Mesenchymal stem cell (in vitro differentiated cells and primary cell): ENCODE measurements at regions not wholly inside any gene's neighbourhood (a gene's known extent, or its start where the extent isn't known, plus 50 kb on each side); places are given as distances from the start of the nearest gene placed in this dataset.
A peak's percentile ranks its signal among the peaks of the same experiment; 100 is the strongest.
"Not testable (repeated sequence)": the region's sequence is repeated elsewhere in the genome, so short reads cannot be mapped to it uniquely, and the experiment has no call there.

Experiments used
- DNase-seq: peaks from one replicate; pipeline ENCODE4 v3.0.0-alpha.2; 2013
- H2AFZ ChIP-seq: one replicate; pipeline ENCODE4 v1.6.1; 2013; ENCODE audit warnings: low read depth, mild to moderate bottlenecking, control low read depth, inconsistent platforms, low read length, moderate library complexity
- H2AK5ac ChIP-seq: 2 replicates; pipeline ENCODE4 v1.6.1; 2013; ENCODE audit warnings: low read length, moderate library complexity, mild to moderate bottlenecking, inconsistent platforms; ENCODE audit not compliant: severe bottlenecking
- H2BK120ac ChIP-seq: one replicate; pipeline ENCODE4 v1.6.1; 2013; ENCODE audit warnings: low read depth, mild to moderate bottlenecking, inconsistent platforms, low read length, moderate library complexity
- H2BK12ac ChIP-seq, 2 experiments: one replicate each; pipeline ENCODE4 v1.6.1; 2013; ENCODE audit warnings: inconsistent platforms in 2 of 2, low read length in 2 of 2, mild to moderate bottlenecking in 2 of 2, moderate library complexity in 2 of 2, control low read depth in 1 of 2
- H2BK15ac ChIP-seq: one replicate; pipeline ENCODE4 v1.6.1; 2013; ENCODE audit warnings: mild to moderate bottlenecking, low read depth, inconsistent platforms; ENCODE audit not compliant: poor library complexity, severe bottlenecking
- H2BK5ac ChIP-seq: 2 replicates; pipeline ENCODE4 v1.6.1; 2013; ENCODE audit warnings: low read depth, mild to moderate bottlenecking, low read length, control low read depth, inconsistent platforms; ENCODE audit not compliant: poor library complexity, severe bottlenecking
- H3K14ac ChIP-seq, 2 experiments: one replicate each; pipeline ENCODE4 v1.6.1; 2013; ENCODE audit warnings: inconsistent platforms in 2 of 2, low read length in 2 of 2, control low read depth in 1 of 2, mild to moderate bottlenecking in 1 of 2, moderate library complexity in 1 of 2
- H3K18ac ChIP-seq, 2 experiments: one replicate each; pipeline ENCODE4 v1.6.1; 2013; ENCODE audit warnings: inconsistent platforms in 2 of 2, low read length in 2 of 2, control low read depth in 1 of 2, low read depth in 1 of 2, mild to moderate bottlenecking in 1 of 2
- H3K23ac ChIP-seq, 2 experiments: one replicate each; pipeline ENCODE4 v1.6.1; 2013; ENCODE audit warnings: inconsistent platforms in 2 of 2, low read length in 2 of 2, mild to moderate bottlenecking in 2 of 2, moderate library complexity in 2 of 2, control low read depth in 1 of 2
- H3K27ac ChIP-seq: 2 replicates; pipeline ENCODE4 v1.5.1; 2013; ENCODE audit warnings: mild to moderate bottlenecking, moderate library complexity, low read length, control low read depth, inconsistent platforms; ENCODE audit not compliant: poor library complexity, severe bottlenecking
- H3K27me3 ChIP-seq, 2 experiments: 2 replicates each; pipeline versions ENCODE4 v1.6.1 to v1.7.0; 2013; ENCODE audit warnings: low read length in 2 of 2, mild to moderate bottlenecking in 2 of 2, moderate library complexity in 2 of 2, control low read depth in 1 of 2, inconsistent platforms in 1 of 2; ENCODE audit not compliant: control insufficient read depth in 1 of 2, insufficient read depth in 1 of 2
- H3K36me3 ChIP-seq, 2 experiments: 2 replicates each; pipeline versions ENCODE4 v1.6.1 to v1.7.0; 2013; ENCODE audit warnings: low read length in 2 of 2, control low read depth in 1 of 2, inconsistent platforms in 1 of 2, low read depth in 1 of 2, mild to moderate bottlenecking in 1 of 2; ENCODE audit not compliant: insufficient read depth in 2 of 2, control insufficient read depth in 1 of 2
- H3K4ac ChIP-seq, 2 experiments: one replicate each; pipeline ENCODE4 v1.6.1; 2013; ENCODE audit warnings: inconsistent platforms in 2 of 2, low read length in 2 of 2, mild to moderate bottlenecking in 2 of 2, moderate library complexity in 2 of 2, control low read depth in 1 of 2, low read depth in 1 of 2
- H3K4me1 ChIP-seq: 2 replicates; pipeline ENCODE4 v1.6.1; 2013; ENCODE audit warnings: low read depth, low read length, control low read depth; ENCODE audit not compliant: control insufficient read depth, insufficient read depth
- H3K4me2 ChIP-seq: 2 replicates; pipeline ENCODE4 v1.6.1; 2013; ENCODE audit warnings: low read length, mild to moderate bottlenecking, inconsistent platforms; ENCODE audit not compliant: poor library complexity, severe bottlenecking
- H3K4me3 ChIP-seq, 2 experiments: 2 replicates each; pipeline versions ENCODE4 v1.5.1 to v1.7.0; 2013; ENCODE audit warnings: low read length in 2 of 2, mild to moderate bottlenecking in 2 of 2, control low read depth in 1 of 2, low read depth in 1 of 2; ENCODE audit not compliant: insufficient read depth in 1 of 2
- H3K79me1 ChIP-seq: replicated peaks from 2 replicates; pipeline ENCODE4 v1.6.1; 2013; ENCODE audit warnings: mild to moderate bottlenecking, control low read depth, low read length, inconsistent platforms; ENCODE audit not compliant: poor library complexity, severe bottlenecking
- H3K9ac ChIP-seq: 2 replicates; pipeline ENCODE4 v1.7.0; 2013; ENCODE audit warnings: mild to moderate bottlenecking, low read length, moderate library complexity
- H3K9me3 ChIP-seq: 2 replicates; pipeline ENCODE4 v1.7.0; 2013; ENCODE audit warnings: mild to moderate bottlenecking, low read length; ENCODE audit not compliant: control insufficient read depth
- H4K8ac ChIP-seq: one replicate; pipeline ENCODE4 v1.6.1; 2013; ENCODE audit warnings: inconsistent platforms, mild to moderate bottlenecking, low read length, moderate library complexity
- H4K91ac ChIP-seq: one replicate; pipeline ENCODE4 v1.6.1; 2013; ENCODE audit warnings: mild to moderate bottlenecking, low read length, inconsistent platforms
- WGBS: methylation state at CpG from one replicate; pipeline ENCODE4 v1.1.7; 2013; ENCODE audit warnings: mixed read lengths; 5-methylcytosine and 5-hydroxymethylcytosine counted together

GRCh38 chr2:188693771-188694170 lies 280.4 kb upstream of the COL3A1 start:
- Histone ChIP-seq H2AFZ (no peak overlapping the region), H3K4ac (peak overlapping the region in 1 of 2 experiments; percentile 6), H3K4me3 (no peak overlapping the region), H3K4me2 (no peak overlapping the region), H3K4me1 (peaks cover 7% of the 10 kb centered on the region), H3K9me3 (no peaks in the 10 kb centered on the region), H3K9ac (no peak overlapping the region), H3K79me1 (no peaks in the 10 kb centered on the region), H2BK120ac (no peak overlapping the region), H3K36me3 (no peaks in the 10 kb centered on the region), H3K18ac (peak overlapping the region in 1 of 2 experiments; percentile 70), H2BK5ac (no peak overlapping the region), H2BK12ac (peak overlapping the region in 1 of 2 experiments; percentile 52), H3K14ac (no peak overlapping the region), H2BK15ac (no peak overlapping the region), H4K91ac (no peak overlapping the region), H3K27me3 (no peaks in the 10 kb centered on the region), H3K27ac (no peak overlapping the region), H4K8ac (no peak overlapping the region), H3K23ac (no peak overlapping the region), H2AK5ac (peak overlapping the region; percentile 6)
- no peak for DNase-seq
- 87% methylated on average over 2 of the region's 2 CpGs for WGBS

GRCh38 chr2:188695953-188696352 lies 278.2 kb upstream of the COL3A1 start:
- Histone ChIP-seq H3K79me1 (no peaks in the 10 kb centered on the region), H3K9me3 (no peaks in the 10 kb centered on the region), H3K4ac (no peak overlapping the region), H2AK5ac (no peak overlapping the region), H3K9ac (no peak overlapping the region), H2BK120ac (no peak overlapping the region), H2BK12ac (no peak overlapping the region), H4K8ac (no peak overlapping the region), H2AFZ (no peak overlapping the region), H3K14ac (no peak overlapping the region), H3K36me3 (no peaks in the 10 kb centered on the region), H3K27ac (peak overlapping the region; percentile 28), H2BK15ac (no peak overlapping the region), H2BK5ac (no peak overlapping the region), H3K4me1 (peaks cover 7% of the 10 kb centered on the region), H4K91ac (no peak overlapping the region), H3K23ac (no peak overlapping the region), H3K18ac (no peak overlapping the region), H3K4me2 (no peak overlapping the region), H3K27me3 (no peaks in the 10 kb centered on the region), H3K4me3 (no peak overlapping the region)
- peak; percentile 69 for DNase-seq
- WGBS, result 14% methylated on average over 1 of the region's 3 CpGs

GRCh38 chr2:188698151-188698550 lies 276.0 kb upstream of the COL3A1 start:
- H3K18ac ChIP-seq, H3K4ac ChIP-seq, H3K27ac ChIP-seq, H3K27me3 ChIP-seq, H3K9ac ChIP-seq, H2BK5ac ChIP-seq, H3K9me3 ChIP-seq, H3K14ac ChIP-seq, H2BK120ac ChIP-seq, H4K91ac ChIP-seq, H4K8ac ChIP-seq, H3K4me3 ChIP-seq, H2BK15ac ChIP-seq, H2BK12ac ChIP-seq, H2AK5ac ChIP-seq, H3K4me2 ChIP-seq, H3K4me1 ChIP-seq, H3K36me3 ChIP-seq, H3K79me1 ChIP-seq, H2AFZ ChIP-seq, H3K23ac ChIP-seq: not testable (repeated sequence)
- peak; percentile 31 for DNase-seq
- 92% methylated on average over 1 of the region's 1 CpG for WGBS

DNA sequence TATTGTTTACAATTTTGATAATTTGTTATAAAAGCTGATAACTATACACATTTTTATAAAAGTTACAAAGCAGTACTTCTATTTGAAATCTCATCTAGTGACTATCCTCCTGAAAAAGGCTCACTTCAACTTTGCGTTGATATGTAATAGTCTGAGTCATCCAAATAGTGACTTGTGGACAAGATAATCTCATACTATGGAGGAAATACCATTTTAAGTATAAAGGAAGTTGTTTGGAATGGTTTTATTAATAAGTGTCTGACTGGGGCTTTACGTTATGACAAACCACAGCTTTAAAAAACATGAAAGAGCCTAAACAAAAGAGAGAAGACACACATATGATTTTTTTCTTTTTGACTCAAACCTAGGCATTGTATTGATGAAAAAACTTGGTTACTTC lies 272.3 kb upstream of the COL3A1 start:
- WGBS, result no CpG with 5 or more reads among the region's 2 CpGs
- Histone ChIP-seq H2BK12ac (no peak overlapping the region), H3K4me2 (no peak overlapping the region)

More for the DNA sequence above, 272.3 kb upstream of the COL3A1 start:
- Histone ChIP-seq H3K36me3 (no peaks in the 10 kb centered on the region), H3K4me1 (no peaks in the 10 kb centered on the region), H2BK15ac (no peak overlapping the region), H3K4me3 (no peak overlapping the region), H4K8ac (no peak overlapping the region), H3K18ac (no peak overlapping the region), H3K23ac (no peak overlapping the region), H3K27me3 (no peaks in the 10 kb centered on the region), H2AK5ac (no peak overlapping the region), H2BK120ac (no peak overlapping the region), H3K9me3 (no peaks in the 10 kb centered on the region), H2BK5ac (no peak overlapping the region), H3K79me1 (no peaks in the 10 kb centered on the region), H3K14ac (no peak overlapping the region), H3K27ac (no peak overlapping the region), H3K9ac (no peak overlapping the region), H2AFZ (no peak overlapping the region), H3K4ac (no peak overlapping the region), H4K91ac (no peak overlapping the region)
- DNase-seq, result peak; percentile 70
